ENCODE measurements at regions not wholly inside any gene's neighbourhood (a gene's known extent, or its start where the extent isn't known, plus 50 kb on each side); places are given as distances from the start of the nearest gene placed in this dataset.
A peak's percentile ranks its signal among the peaks of the same experiment; 100 is the strongest.

GRCh38 chr1:114219172-114219868 is 65.7 kb upstream of the SYT6 start:
- DNase-seq: peak; percentile 18

- DNase-seq: no peak
Observed at GRCh38 chr1:114218361-114219171, 64.9 kb upstream of the SYT6 start.

GRCh38 chr1:114216431-114217173 is 62.9 kb upstream of the SYT6 start:
- peak; percentile 96 for DNase-seq

GRCh38 chr1:114215436-114215835 is 61.8 kb upstream of the SYT6 start:
- peak; percentile 88 for DNase-seq

GRCh38 chr1:114214016-114214415 is 60.3 kb upstream of the SYT6 start:
- no peak for DNase-seq

GRCh38 chr1:114209971-114210370 is 56.3 kb upstream of the SYT6 start:
- DNase-seq: peak; percentile 83

GRCh38 chr1:114208714-114209113 is 55.0 kb upstream of the SYT6 start:
- peak; percentile 45 for DNase-seq

- DNase-seq: no peak
Observed at GRCh38 chr1:114208106-114208505, 54.4 kb upstream of the SYT6 start.

- no peak for DNase-seq
Observed at GRCh38 chr1:114207635-114208034, 54.0 kb upstream of the SYT6 start.

- DNase-seq: no peak
Observed at GRCh38 chr1:114206392-114206791, 52.7 kb upstream of the SYT6 start.

- no peak for DNase-seq
Observed at GRCh38 chr1:114203595-114204128, 50.0 kb upstream of the SYT6 start.
